ENCODE measurements at regions not wholly inside any gene's neighbourhood (a gene's known extent, or its start where the extent isn't known, plus 50 kb on each side); places are given as distances from the start of the nearest gene placed in this dataset.
A peak's percentile ranks its signal among the peaks of the same experiment; 100 is the strongest.

GRCh38 chr6:25046942-25047341 is 111.2 kb upstream of the RIPOR2 start:
- no peaks in the 10 kb centered on the region for H4K20me1 ChIP-seq (ENCODE audit: insufficient read depth, low read length)
- ATAC-seq (ENCODE audit: low read depth) (no peak), DNase-seq (no peak)
- no peak overlapping the region for H3K56ac ChIP-seq (ENCODE audit: extremely low read depth, insufficient read depth, low read length)
- H4K5ac ChIP-seq (ENCODE audit: low read depth, low read length), result no peak overlapping the region
- no peaks in the 10 kb centered on the region for H3K9me3 ChIP-seq (ENCODE audit: control insufficient read depth, insufficient read depth, low read length)
- no peak overlapping the region for H4K8ac ChIP-seq (ENCODE audit: low read depth in 2 of 2, low read length in 2 of 2)
- H2BK120ac ChIP-seq (ENCODE audit: low read depth, low read length), result no peak overlapping the region
- no peak overlapping the region for H2AK9ac ChIP-seq (replicated peaks; ENCODE audit: low read depth, low read length, poor library complexity)
- no peak overlapping the region for H3K4me2 ChIP-seq (ENCODE audit: low read depth, low read length)
- no peak for TF ChIP-seq MXI1 (IDR thresholded peaks at IDR 0.05; ENCODE audit: borderline replicate concordance, low read depth, low read length)
- no peak for TF ChIP-seq CTCF (conservative IDR thresholded peaks at IDR 0.05; ENCODE audit: low read depth, low read length)
- TF ChIP-seq, protein P1, sequence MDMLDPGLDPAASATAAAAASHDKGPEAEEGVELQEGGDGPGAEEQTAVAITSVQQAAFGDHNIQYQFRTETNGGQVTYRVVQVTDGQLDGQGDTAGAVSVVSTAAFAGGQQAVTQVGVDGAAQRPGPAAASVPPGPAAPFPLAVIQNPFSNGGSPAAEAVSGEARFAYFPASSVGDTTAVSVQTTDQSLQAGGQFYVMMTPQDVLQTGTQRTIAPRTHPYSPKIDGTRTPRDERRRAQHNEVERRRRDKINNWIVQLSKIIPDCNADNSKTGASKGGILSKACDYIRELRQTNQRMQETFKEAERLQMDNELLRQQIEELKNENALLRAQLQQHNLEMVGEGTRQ (IDR thresholded peaks at IDR 0.05; ENCODE audit: low read depth, low read length), result no peak
- TF ChIP-seq MAFK (IDR thresholded peaks at IDR 0.05; ENCODE audit: low read depth, low read length), result no peak
- no peaks in the 10 kb centered on the region for H3K36me3 ChIP-seq (ENCODE audit: control insufficient read depth, insufficient read depth, low read length)
- H3K23ac ChIP-seq (ENCODE audit: low read depth, low read length), result no peak overlapping the region
- no peaks in the 10 kb centered on the region for H3K27me3 ChIP-seq (ENCODE audit: control insufficient read depth, insufficient read depth, low read length)
- H2AK5ac ChIP-seq (ENCODE audit: low read depth, low read length), result peak overlapping the region; percentile 62; the same call in 1 of the 2 replicates
- no peaks in the 10 kb centered on the region for H3K79me1 ChIP-seq (ENCODE audit: low read depth in 1 of 2, low read length in 2 of 2)
- no peak overlapping the region; the same call in 1 of the 2 replicates for H2BK20ac ChIP-seq (ENCODE audit: low read depth, low read length)
- in situ Hi-C loops (cut with MboI; ENCODE audit: low sequenced_read_pairs), result no loop called here
- intact Hi-C loops (cut with micrococcal nuclease), result no loop called here
- POLR2A ChIA-PET (ENCODE audit: unreplicated experiment), result no interaction called here
- H3K9me1 ChIP-seq (ENCODE audit: insufficient read depth, low read length), result peaks cover 2% of the 10 kb centered on the region; the same call in 1 of the 2 replicates
- H2AFZ ChIP-seq (replicated peaks; ENCODE audit: low read length, poor library complexity), result no peak overlapping the region
- H4K91ac ChIP-seq (ENCODE audit: insufficient read depth, low read depth, low read length), result no peak overlapping the region
- H3K14ac ChIP-seq (replicated peaks; ENCODE audit: low read depth, low read length), result no peak overlapping the region
- H3K4ac ChIP-seq (ENCODE audit: low read depth, low read length), result no peak overlapping the region
- WGBS, 2 experiments (ENCODE audit: extremely low coverage in 2 of 2, insufficient read length in 1 of 2), result no CpG with 5 or more reads among the region's 2 CpGs
- H3K9ac ChIP-seq (ENCODE audit: low read depth, low read length), result no peak overlapping the region
- dilution Hi-C loops (cut with HindIII; ENCODE audit: low sequenced_read_pairs, unreplicated experiment), result no loop called here
- no peak overlapping the region for H3K27ac ChIP-seq (ENCODE audit: insufficient read depth, low read length)
- BruUV-seq (replicated peaks), result no TSS peak
- CTCF ChIA-PET, result no interaction called here
- no peak overlapping the region for H2BK5ac ChIP-seq (ENCODE audit: low read depth, low read length, poor library complexity, severe bottlenecking)
- no peak overlapping the region for H3K18ac ChIP-seq (ENCODE audit: low read depth, low read length)
- H2BK15ac ChIP-seq (ENCODE audit: low read depth, low read length), result no peak overlapping the region
- no peak overlapping the region for H3K4me3 ChIP-seq (ENCODE audit: insufficient read depth, low read depth, low read length)
- peaks cover 10% of the 10 kb centered on the region for H3K4me1 ChIP-seq (ENCODE audit: control insufficient read depth, insufficient read depth, low read length)

All from IMR-90 (cell line).